A673 (cell line): ENCODE measurements at regions not wholly inside any gene's neighbourhood (a gene's known extent, or its start where the extent isn't known, plus 50 kb on each side); places are given as distances from the start of the nearest gene placed in this dataset.
A peak's percentile ranks its signal among the peaks of the same experiment; 100 is the strongest.

ENCODE experiments used
- BruUV-seq: library from RNA; stranded (reverse); fragments of 400-500 nt; replicated peaks from 2 replicates; lab custom pipeline; 2021; lab: Mats Ljungman, UMichigan
- CTCF ChIA-PET: fragments of 300-600 bp; sonication (Branson Sonifier 250); formaldehyde crosslinking; loops from one replicate; lab custom pipeline; 2022; ENCODE audit warnings: antibody characterized with exemption; lab: Charles Lee
- POLR2A ChIA-PET: fragments of 300-600 bp; sonication (Branson Sonifier 250); formaldehyde crosslinking; loops from one replicate; lab custom pipeline; 2022; ENCODE audit warnings: antibody characterized with exemption; ENCODE audit not compliant: low non-redundant PET; lab: Charles Lee
- DNase-seq: peaks from one replicate; pipeline ENCODE4 v3.0.0-alpha.2; 2015; ENCODE audit warnings: low spot score
- H3K27ac ChIP-seq: fragments of 200-600 bp; sonication (generic); 2 replicates; pipeline ENCODE4 v1.5.1; 2016; ENCODE audit warnings: mixed run types, low read depth, mild to moderate bottlenecking, mixed read lengths, antibody characterized with exemption, low read length; ENCODE audit not compliant: poor library complexity, severe bottlenecking
- H3K27me3 ChIP-seq: fragments of 200-600 bp; sonication (generic); replicated peaks from 2 replicates; pipeline ENCODE4 v1.6.1; 2017; ENCODE audit warnings: mixed run types, low read depth, mild to moderate bottlenecking, mixed read lengths, antibody characterized with exemption, low read length; ENCODE audit not compliant: insufficient read depth, poor library complexity
- H3K36me3 ChIP-seq: fragments of 200-600 bp; sonication (generic); 2 replicates; pipeline ENCODE4 v1.6.1; 2016; ENCODE audit warnings: mixed run types, mild to moderate bottlenecking, mixed read lengths, antibody characterized with exemption, low read length; ENCODE audit not compliant: insufficient read depth, poor library complexity, severe bottlenecking
- H3K4me1 ChIP-seq: fragments of 200-600 bp; sonication (generic); 2 replicates; pipeline ENCODE4 v1.6.1; 2017; ENCODE audit warnings: mixed run types, mild to moderate bottlenecking, mixed read lengths, antibody characterized with exemption, low read length; ENCODE audit not compliant: insufficient read depth, poor library complexity, severe bottlenecking
- H3K4me3 ChIP-seq: fragments of 200-600 bp; sonication (generic); 2 replicates; pipeline ENCODE4 v1.5.1; 2016; ENCODE audit warnings: low read depth, mixed run types, mild to moderate bottlenecking, mixed read lengths, low read length; ENCODE audit not compliant: poor library complexity, severe bottlenecking
- H3K9me3 ChIP-seq: fragments of 200-600 bp; sonication (generic); 2 replicates; pipeline ENCODE4 v1.6.1; 2016; ENCODE audit warnings: mixed run types, low read depth, mild to moderate bottlenecking, mixed read lengths, antibody characterized with exemption, low read length; ENCODE audit not compliant: poor library complexity, severe bottlenecking
- EZH2 ChIP-seq: fragments of 200-600 bp; sonication (generic); IDR thresholded peaks from 2 replicates; pipeline ENCODE4 v1.6.1; 2017; ENCODE audit warnings: borderline replicate concordance, low read depth, mild to moderate bottlenecking, mixed read lengths, antibody characterized with exemption, low read length; ENCODE audit not compliant: poor library complexity, severe bottlenecking
- intact Hi-C: fragments of 100-400 bp; cut with micrococcal nuclease; formaldehyde crosslinking; loops from one replicate; pipeline ENCODE4 v1.10.0; 2022; ENCODE audit not compliant: unreplicated experiment
- TF ChIP-seq, protein P1 (sequence below): fragments of 300-800, 200-600 bp; sonication (generic); conservative IDR thresholded peaks from 2 replicates; pipeline ENCODE4 v1.5.1; 2017; ENCODE audit warnings: low read depth, mild to moderate bottlenecking, antibody characterized with exemption, low read length, moderate library complexity, mixed read lengths

DNA sequence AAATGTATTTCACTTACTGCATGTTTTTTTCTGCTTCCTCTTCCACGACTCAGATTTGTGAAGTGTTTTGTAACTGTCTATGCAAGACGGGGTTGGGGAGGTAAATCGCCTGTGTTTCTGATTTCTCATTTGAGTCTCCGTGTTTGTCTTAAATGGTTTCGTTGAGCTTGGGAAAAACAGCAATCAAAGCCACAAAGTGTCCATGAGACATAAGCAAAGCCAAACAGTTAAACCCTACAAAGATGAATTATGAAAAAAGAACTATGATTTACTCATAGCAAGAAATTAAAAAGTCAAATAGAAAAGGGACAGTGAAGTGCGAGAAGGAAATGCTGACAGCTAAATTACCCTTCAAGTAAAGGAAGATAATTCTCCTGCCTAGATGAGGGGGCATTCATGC lies 164.3 kb upstream of the TMPO start:
- Histone ChIP-seq H3K9me3 (no peaks in the 10 kb centered on the region), H3K4me3 (no peak overlapping the region), H3K27ac (no peak overlapping the region), H3K4me1 (peaks cover 19% of the 10 kb centered on the region), H3K36me3 (no peaks in the 10 kb centered on the region), H3K27me3 (no peaks in the 10 kb centered on the region)
- BruUV-seq = no TSS peak
- no peak for DNase-seq
- no peak for TF ChIP-seq EZH2
- TF ChIP-seq, protein P1, sequence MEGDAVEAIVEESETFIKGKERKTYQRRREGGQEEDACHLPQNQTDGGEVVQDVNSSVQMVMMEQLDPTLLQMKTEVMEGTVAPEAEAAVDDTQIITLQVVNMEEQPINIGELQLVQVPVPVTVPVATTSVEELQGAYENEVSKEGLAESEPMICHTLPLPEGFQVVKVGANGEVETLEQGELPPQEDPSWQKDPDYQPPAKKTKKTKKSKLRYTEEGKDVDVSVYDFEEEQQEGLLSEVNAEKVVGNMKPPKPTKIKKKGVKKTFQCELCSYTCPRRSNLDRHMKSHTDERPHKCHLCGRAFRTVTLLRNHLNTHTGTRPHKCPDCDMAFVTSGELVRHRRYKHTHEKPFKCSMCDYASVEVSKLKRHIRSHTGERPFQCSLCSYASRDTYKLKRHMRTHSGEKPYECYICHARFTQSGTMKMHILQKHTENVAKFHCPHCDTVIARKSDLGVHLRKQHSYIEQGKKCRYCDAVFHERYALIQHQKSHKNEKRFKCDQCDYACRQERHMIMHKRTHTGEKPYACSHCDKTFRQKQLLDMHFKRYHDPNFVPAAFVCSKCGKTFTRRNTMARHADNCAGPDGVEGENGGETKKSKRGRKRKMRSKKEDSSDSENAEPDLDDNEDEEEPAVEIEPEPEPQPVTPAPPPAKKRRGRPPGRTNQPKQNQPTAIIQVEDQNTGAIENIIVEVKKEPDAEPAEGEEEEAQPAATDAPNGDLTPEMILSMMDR = no peak
- intact Hi-C loops = no loop called here
- ChIA-PET CTCF (interaction anchor here (0.6 kb wide), 1 partner anchor 21 kb away, joined by 5 read pairs; no protein-coding TSS in a partner anchor), POLR2A (no interaction called here)

DNA sequence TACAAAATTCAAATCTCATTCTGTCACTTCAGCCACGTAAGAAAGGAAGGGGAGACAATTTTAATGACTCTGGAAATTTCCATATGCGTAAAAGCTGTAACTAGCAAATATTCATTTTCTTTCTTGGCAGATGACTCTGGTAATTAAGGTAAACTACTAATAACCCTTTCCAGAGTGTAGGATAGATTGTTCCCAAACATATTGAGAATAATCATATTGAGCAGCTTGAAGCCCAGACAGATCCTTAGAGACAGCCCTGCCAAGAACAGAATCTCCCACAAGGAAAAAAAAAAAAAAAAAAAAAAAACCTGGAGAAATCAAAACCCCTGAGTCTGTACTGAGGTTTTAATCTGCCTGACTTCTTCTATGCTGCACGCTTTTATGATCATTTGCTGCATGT lies 163.6 kb upstream of the TMPO start:
- BruUV-seq = no TSS peak
- H3K27ac ChIP-seq = no peak overlapping the region
- H3K4me1 ChIP-seq = peaks cover 19% of the 10 kb centered on the region
- CTCF ChIA-PET = no interaction called here
- no peaks in the 10 kb centered on the region for H3K9me3 ChIP-seq
- intact Hi-C loops = no loop called here
- POLR2A ChIA-PET = no interaction called here
- TF ChIP-seq EZH2 = no peak
- TF ChIP-seq, protein P1 = no peak
- no peak for DNase-seq
- no peaks in the 10 kb centered on the region for H3K27me3 ChIP-seq
- H3K4me3 ChIP-seq = no peak overlapping the region
- H3K36me3 ChIP-seq = no peaks in the 10 kb centered on the region

DNA sequence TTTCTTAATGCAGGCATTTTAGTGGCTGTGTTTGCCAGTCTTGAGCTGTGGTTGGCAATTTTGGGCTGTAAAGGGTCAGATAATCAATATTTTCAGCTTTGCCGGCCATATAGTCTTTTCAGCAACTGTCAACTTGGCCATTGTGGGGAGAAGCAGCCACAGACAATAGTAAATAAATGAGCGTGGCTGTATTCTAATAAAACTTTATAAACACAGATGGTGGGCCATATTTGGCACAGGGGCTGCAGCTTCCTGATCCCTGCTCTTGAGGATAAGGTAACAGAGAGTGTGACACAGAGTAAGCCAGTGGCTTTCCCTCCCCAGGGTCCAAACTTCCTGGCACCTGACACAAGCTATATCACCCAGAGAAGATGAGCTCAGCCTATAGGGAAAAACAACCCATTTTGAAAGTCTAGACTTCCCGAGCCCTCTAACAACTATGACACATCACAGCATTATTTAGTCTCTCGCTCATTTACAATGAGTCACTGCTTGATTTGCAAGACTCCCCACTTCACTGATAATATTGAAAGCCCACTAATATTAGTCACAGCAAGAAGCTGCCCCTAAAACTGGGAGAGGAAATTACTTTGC lies 163.1 kb upstream of the TMPO start:
- H3K27ac ChIP-seq = peak overlapping the region; percentile 6
- no peaks in the 10 kb centered on the region for H3K27me3 ChIP-seq
- H3K36me3 ChIP-seq = no peaks in the 10 kb centered on the region
- intact Hi-C loops = no loop called here
- TF ChIP-seq EZH2 = no peak
- TF ChIP-seq, protein P1 = no peak
- no TSS peak for BruUV-seq
- H3K4me1 ChIP-seq = peaks cover 19% of the 10 kb centered on the region
- H3K9me3 ChIP-seq = no peaks in the 10 kb centered on the region
- CTCF ChIA-PET = interaction anchor here (0.6 kb wide), 1 partner anchor 15 kb away, joined by 3 read pairs; no protein-coding TSS in a partner anchor
- POLR2A ChIA-PET = no interaction called here
- peak overlapping the region; percentile 9 for H3K4me3 ChIP-seq
- DNase-seq = peak; percentile 91
